GM12878 (cell line): ENCODE measurements at regions not wholly inside any gene's neighbourhood (a gene's known extent, or its start where the extent isn't known, plus 50 kb on each side); places are given as distances from the start of the nearest gene placed in this dataset.

ENCODE experiments used
- ATAC-seq: fragments of 200-7000 bp; cut with Tn5 transposase; 3 replicates; pipeline ENCODE4 v1.9.1; 2020; ENCODE audit warnings: mild to moderate bottlenecking, moderate library complexity
- BruUV-seq: library from RNA; stranded (reverse); fragments of 400-500 nt; replicated peaks from 2 replicates; lab custom pipeline; 2021; lab: Mats Ljungman, UMichigan
- CTCF ChIA-PET: fragments of 300-600 bp; sonication (Branson Sonifier 250); formaldehyde crosslinking; extraction: SDS; loops from one replicate; lab custom pipeline; 2021; ENCODE audit warnings: inconsistent platforms; lab: Yijun Ruan, JAX
- POLR2A ChIA-PET: fragments of 350-600 bp; formaldehyde crosslinking; extraction: SDS; loops from one replicate; lab custom pipeline; 2021; ENCODE audit warnings: inconsistent platforms; lab: Charles Lee
- RAD21 ChIA-PET: fragments of 300-600 bp; sonication (Branson Sonifier 250); formaldehyde crosslinking; loops from one replicate; lab custom pipeline; 2023; ENCODE audit warnings: antibody characterized with exemption; ENCODE audit not compliant: unreplicated experiment; lab: Charles Lee
- SMC1A ChIA-PET: fragments of 300-600 bp; sonication (Branson Sonifier 250); formaldehyde crosslinking; loops from one replicate; lab custom pipeline; 2023; ENCODE audit not compliant: unreplicated experiment, uncharacterized antibody; lab: Charles Lee
- DNase-seq: peaks from one replicate; pipeline ENCODE4 v3.0.0-alpha.2; 2011; ENCODE audit warnings: low read depth, low spot score
- FAIRE-seq: peaks from 3 replicates; lab custom pipeline; 2011; peaks lifted over from hg19 to GRCh38; lab: Jason Lieb, UNC
- H2AFZ ChIP-seq: 2 replicates; pipeline ENCODE4 v1.6.0; 2011; ENCODE audit warnings: low read depth, low read length, control low read depth; ENCODE audit not compliant: control insufficient read depth
- H3K27ac ChIP-seq: 2 replicates; pipeline ENCODE4 v1.5.1; 2011; ENCODE audit warnings: control low read depth; ENCODE audit not compliant: control insufficient read depth, insufficient read depth
- H3K27me3 ChIP-seq, 2 experiments: replicated peaks in 1 of 2; 2 replicates each; pipeline versions ENCODE4 v1.6.0 to v1.6.1; 2011; ENCODE audit warnings: low read length in 1 of 2; ENCODE audit not compliant: control insufficient read depth in 2 of 2, insufficient read depth in 2 of 2
- H3K36me3 ChIP-seq, 2 experiments: 2 replicates each; pipeline ENCODE4 v1.5.1; 2011; ENCODE audit warnings: low read length in 1 of 2; ENCODE audit not compliant: control insufficient read depth in 2 of 2, insufficient read depth in 2 of 2
- H3K4me1 ChIP-seq: 2 replicates; pipeline ENCODE4 v1.6.1; 2011; ENCODE audit warnings: mild to moderate bottlenecking, low read length, moderate library complexity, mixed read lengths; ENCODE audit not compliant: control insufficient read depth, insufficient read depth
- H3K4me2 ChIP-seq: 2 replicates; pipeline ENCODE4 v1.6.0; 2011; ENCODE audit warnings: control low read depth; ENCODE audit not compliant: control insufficient read depth, insufficient read depth
- H3K4me3 ChIP-seq: fragments of 200-600 bp; sonication (generic); 2 replicates; pipeline ENCODE4 v1.5.1; 2016
- H3K79me2 ChIP-seq: 2 replicates; pipeline ENCODE4 v1.6.0; 2011; ENCODE audit warnings: low read length; ENCODE audit not compliant: control insufficient read depth, insufficient read depth
- H3K9ac ChIP-seq: 2 replicates; pipeline ENCODE4 v1.8.0; 2011; ENCODE audit warnings: low read length, control low read depth, mixed read lengths; ENCODE audit not compliant: control insufficient read depth, insufficient read depth
- H3K9me3 ChIP-seq: replicated peaks from 3 replicates; pipeline ENCODE4 v1.5.1; 2011; ENCODE audit warnings: mild to moderate bottlenecking, low read length; ENCODE audit not compliant: control insufficient read depth, insufficient read depth
- H4K20me1 ChIP-seq: 2 replicates; pipeline ENCODE4 v1.6.0; 2011; ENCODE audit not compliant: control insufficient read depth, insufficient read depth
- BCL11A ChIP-seq: IDR thresholded peaks from 2 replicates; pipeline ENCODE4 v1.6.1; 2011; ENCODE audit warnings: low read depth, low read length
- CBFB ChIP-seq: IDR thresholded peaks from 2 replicates; pipeline ENCODE4 v1.6.1; 2016; ENCODE audit warnings: antibody characterized with exemption, low read depth
- EED ChIP-seq: sonication (generic); IDR thresholded peaks from 2 replicates; pipeline ENCODE4 v1.6.1; 2016; ENCODE audit warnings: antibody characterized with exemption, low read depth
- GATAD2B ChIP-seq: fragments of 450-650 bp; conservative IDR thresholded peaks from 2 replicates; pipeline ENCODE4 v1.6.1; 2017; ENCODE audit warnings: low read depth, mild to moderate bottlenecking, moderate library complexity
- IRF4 ChIP-seq: IDR thresholded peaks from 2 replicates; pipeline ENCODE4 v1.6.1; 2011; ENCODE audit warnings: low read depth, low read length
- LARP7 ChIP-seq: fragments of 450-650 bp; IDR thresholded peaks from 2 replicates; pipeline ENCODE4 v1.6.1; 2017; ENCODE audit warnings: mild to moderate bottlenecking
- MEF2B ChIP-seq: fragments of 450-650 bp; IDR thresholded peaks from 2 replicates; pipeline ENCODE4 v1.6.1; 2018; ENCODE audit warnings: mild to moderate bottlenecking, moderate library complexity; ENCODE audit not compliant: partially characterized antibody, poor library complexity, severe bottlenecking
- MXI1 ChIP-seq: fragments of 150-350 bp; IDR thresholded peaks from 2 replicates; pipeline ENCODE4 v1.6.1; 2011; ENCODE audit warnings: low read depth, mild to moderate bottlenecking, inconsistent platforms, low read length, improper control_type of control experiment
- PBX3 ChIP-seq: IDR thresholded peaks from 2 replicates; pipeline ENCODE4 v1.6.1; 2011; ENCODE audit warnings: mild to moderate bottlenecking, low read depth, low read length, moderate library complexity; ENCODE audit not compliant: insufficient replicate concordance
- POLR2AphosphoS5 ChIP-seq: IDR thresholded peaks from 2 replicates; pipeline ENCODE4 v1.6.1; 2011; ENCODE audit warnings: mild to moderate bottlenecking, low read length, inconsistent platforms
- SMC3 ChIP-seq: IDR thresholded peaks from 2 replicates; pipeline ENCODE4 v1.6.1; 2011; ENCODE audit warnings: low read length, improper control_type of control experiment, borderline replicate concordance
- SREBF1 ChIP-seq: IDR thresholded peaks from 2 replicates; pipeline ENCODE4 v1.6.1; 2012; ENCODE audit warnings: mild to moderate bottlenecking, low read length
- SREBF2 ChIP-seq: IDR thresholded peaks from 2 replicates; pipeline ENCODE4 v1.6.1; 2012; ENCODE audit warnings: mild to moderate bottlenecking, low read length
- SRF ChIP-seq, 2 experiments: IDR thresholded peaks; 2 replicates each; pipeline ENCODE4 v1.6.1; 2011; ENCODE audit warnings: low read depth in 2 of 2, low read length in 2 of 2, mild to moderate bottlenecking in 1 of 2, moderate library complexity in 1 of 2
- USF1 ChIP-seq: IDR thresholded peaks from 2 replicates; pipeline ENCODE4 v1.6.1; 2011; ENCODE audit warnings: borderline replicate concordance, low read depth, mild to moderate bottlenecking, moderate library complexity, mixed read lengths, low read length; ENCODE audit not compliant: insufficient read depth; ENCODE audit errors: extremely low read length
- USF2 ChIP-seq: IDR thresholded peaks from 2 replicates; pipeline ENCODE4 v1.6.1; 2011; ENCODE audit warnings: low read depth, low read length, improper control_type of control experiment, borderline replicate concordance
- ZBED1 ChIP-seq: IDR thresholded peaks from 2 replicates; pipeline ENCODE4 v1.6.1; 2016; ENCODE audit warnings: borderline replicate concordance
- ZNF24 ChIP-seq: fragments of 450-650 bp; IDR thresholded peaks from 2 replicates; pipeline ENCODE4 v1.6.1; 2017; ENCODE audit warnings: antibody characterized with exemption, mild to moderate bottlenecking
- WGBS: methylation state at CpG from one replicate; pipeline ENCODE4 v1.1.6; 2016; ENCODE audit warnings: low lambda C conversion rate; ENCODE audit not compliant: insufficient replicate concordance, insufficient coverage; ENCODE audit errors: missing lambda C conversion rate; 5-methylcytosine and 5-hydroxymethylcytosine counted together
- in situ Hi-C: fragments of 300-500 bp; cut with MboI; formaldehyde crosslinking; loops from 9 replicates; pipeline ENCODE4 v1.14.3; 2018; ENCODE audit warnings: mixed read lengths
- intact Hi-C: fragments of 100-400 bp; cut with micrococcal nuclease; formaldehyde crosslinking; loops from one replicate; pipeline ENCODE4 v1.14.2; 2022; ENCODE audit not compliant: unreplicated experiment

- DNase-seq (no peak), ATAC-seq (no peak), FAIRE-seq (no peak)
- Histone ChIP-seq H3K36me3 (no peaks in the 10 kb centered on the region), H3K4me1 (no peaks in the 10 kb centered on the region), H3K4me3 (no peak overlapping the region), H3K9ac (no peak overlapping the region), H2AFZ (no peak overlapping the region), H4K20me1 (no peaks in the 10 kb centered on the region), H3K4me2 (no peak overlapping the region), H3K27me3 (no peaks in the 10 kb centered on the region), H3K9me3 (no peaks in the 10 kb centered on the region), H3K79me2 (no peaks in the 10 kb centered on the region), H3K27ac (no peak overlapping the region)
- WGBS = no CpG with 5 or more reads among the region's 1 CpG
- in situ Hi-C loops = no loop called here
- no TSS peak for BruUV-seq
- intact Hi-C loops = no loop called here
- CTCF ChIA-PET = interaction anchor here (1.4 to 1.7 kb wide), 3 partner anchors 10 to 183 kb away, joined by 3 to 5 read pairs (median 4); no protein-coding TSS in a partner anchor
- SMC1A ChIA-PET = interaction anchor here (0.5 to 1.8 kb wide), 4 partner anchors 10 to 138 kb away, joined by 3 to 4 read pairs (median 3); no protein-coding TSS in a partner anchor
- RAD21 ChIA-PET = no interaction called here
- POLR2A ChIA-PET = interaction anchor here (0.7 kb wide), 1 partner anchor 339 kb away, joined by 3 read pairs; no protein-coding TSS in a partner anchor
- TF ChIP-seq PBX3 (no peak), SREBF2 (no peak), SMC3 (no peak), LARP7 (no peak), SREBF1 (no peak), SRF (IDR thresholded peaks at IDR 0.05; ENCODE audit: low read depth in 2 of 2, low read length in 2 of 2) (no peak), ZNF24 (no peak), ZBED1 (no peak), POLR2AphosphoS5 (no peak), USF2 (no peak), BCL11A (no peak), GATAD2B (no peak), MEF2B (no peak), USF1 (no peak), MXI1 (no peak), EED (no peak), CBFB (no peak), IRF4 (no peak)
Measured at GRCh38 chr2:138364554-138365162, 136.9 kb upstream of the SPOPL start.
